Neural progenitor cell (in vitro differentiated cells): ENCODE measurements at regions not wholly inside any gene's neighbourhood (a gene's known extent, or its start where the extent isn't known, plus 50 kb on each side); places are given as distances from the start of the nearest gene placed in this dataset.
"Not testable (repeated sequence)": the region's sequence is repeated elsewhere in the genome, so short reads cannot be mapped to it uniquely, and the experiment has no call there.

Experiments
- CTCF ChIP-seq: fragments of 200-600 bp; sonication (generic); IDR thresholded peaks from 2 replicates; pipeline ENCODE4 v1.5.1; 2017; ENCODE audit warnings: antibody characterized with exemption, mild to moderate bottlenecking
- EZH2 ChIP-seq: fragments of 200-600 bp; sonication (generic); IDR thresholded peaks from 2 replicates; pipeline ENCODE4 v1.6.1; 2017; ENCODE audit warnings: antibody characterized with exemption, mild to moderate bottlenecking, moderate library complexity

GRCh38 chr21:6557415-6557814 is 3964.0 kb upstream of the TPTE start:
- not testable (repeated sequence) for TF ChIP-seq CTCF, EZH2
